ENCODE measurements at regions not wholly inside any gene's neighbourhood (a gene's known extent, or its start where the extent isn't known, plus 50 kb on each side); places are given as distances from the start of the nearest gene placed in this dataset.
A peak's percentile ranks its signal among the peaks of the same experiment; 100 is the strongest.

- Histone ChIP-seq H3K4me1 (ENCODE audit: control insufficient read depth, insufficient read depth, low read length) (no peaks in the 10 kb centered on the region), H3K36me3 (ENCODE audit: control insufficient read depth in 2 of 2, insufficient read depth in 2 of 2, low read length in 1 of 2) (no peaks in the 10 kb centered on the region), H3K9me3 (replicated peaks; ENCODE audit: control insufficient read depth, insufficient read depth, low read length) (no peaks in the 10 kb centered on the region), H3K4me3 (no peak overlapping the region), H3K27ac (ENCODE audit: control insufficient read depth, insufficient read depth) (no peak overlapping the region), H3K27me3 (replicated peaks in 1 of 2; ENCODE audit: control insufficient read depth in 2 of 2, insufficient read depth in 2 of 2, low read length in 1 of 2) (no peaks in the 10 kb centered on the region), H3K4me2 (ENCODE audit: control insufficient read depth, insufficient read depth) (no peak overlapping the region), H3K79me2 (ENCODE audit: control insufficient read depth, insufficient read depth, low read length) (no peaks in the 10 kb centered on the region), H2AFZ (ENCODE audit: control insufficient read depth, low read depth, low read length) (no peak overlapping the region), H4K20me1 (ENCODE audit: control insufficient read depth, insufficient read depth) (no peaks in the 10 kb centered on the region), H3K9ac (ENCODE audit: control insufficient read depth, insufficient read depth, low read length) (no peak overlapping the region)
- in situ Hi-C loops (cut with MboI) (no loop called here), intact Hi-C loops (cut with micrococcal nuclease; ENCODE audit: unreplicated experiment) (no loop called here)
- FAIRE-seq (no peak), ATAC-seq (no peak), DNase-seq (ENCODE audit: low read depth, low spot score) (no peak)
- no TSS peak for BruUV-seq (replicated peaks)
- TF ChIP-seq SREBF2 (IDR thresholded peaks at IDR 0.05; ENCODE audit: low read length) (no peak), ATF3 (IDR thresholded peaks at IDR 0.05; ENCODE audit: borderline replicate concordance, extremely low read depth, low read depth, low read length) (no peak), NRF1 (conservative IDR thresholded peaks at IDR 0.05; ENCODE audit: low read depth, low read length) (no peak), NR2C1 (IDR thresholded peaks at IDR 0.05) (no peak), ETV6 (conservative IDR thresholded peaks at IDR 0.05 in 1 of 2, IDR thresholded peaks at IDR 0.05 in 1 of 2; ENCODE audit: borderline replicate concordance in 1 of 2, low read depth in 1 of 2) (peak in 1 of 2 experiments; percentile 82; a peak in 1 of 4 replicates)
- 29% methylated on average over 1 of the region's 1 CpG for WGBS (ENCODE audit: insufficient coverage, insufficient replicate concordance, low lambda C conversion rate, missing lambda C conversion rate)
- SMC1A ChIA-PET (ENCODE audit: uncharacterized antibody, unreplicated experiment): no interaction called here
- CTCF ChIA-PET: interaction anchor here (1.7 kb wide), 1 partner anchor 11 kb away, joined by 4 read pairs; no protein-coding TSS in a partner anchor
- RAD21 ChIA-PET (ENCODE audit: unreplicated experiment): no interaction called here
- POLR2A ChIA-PET: no interaction called here
Measured at GRCh38 chr20:54872440-54872839, 397.0 kb downstream of the DOK5 start.

GRCh38 chr20:54869765-54870164 is 394.4 kb downstream of the DOK5 start:
- intact Hi-C loops (cut with micrococcal nuclease; ENCODE audit: unreplicated experiment) (no loop called here), in situ Hi-C loops (cut with MboI) (no loop called here)
- Histone ChIP-seq H3K9me3 (replicated peaks; ENCODE audit: control insufficient read depth, insufficient read depth, low read length) (no peaks in the 10 kb centered on the region), H2AFZ (ENCODE audit: control insufficient read depth, low read depth, low read length) (no peak overlapping the region), H3K27ac (ENCODE audit: control insufficient read depth, insufficient read depth) (no peak overlapping the region), H3K4me3 (no peak overlapping the region), H3K9ac (ENCODE audit: control insufficient read depth, insufficient read depth, low read length) (no peak overlapping the region), H3K4me1 (ENCODE audit: control insufficient read depth, insufficient read depth, low read length) (no peaks in the 10 kb centered on the region), H3K4me2 (ENCODE audit: control insufficient read depth, insufficient read depth) (no peak overlapping the region), H3K79me2 (ENCODE audit: control insufficient read depth, insufficient read depth, low read length) (no peaks in the 10 kb centered on the region), H4K20me1 (ENCODE audit: control insufficient read depth, insufficient read depth) (no peaks in the 10 kb centered on the region), H3K27me3 (replicated peaks in 1 of 2; ENCODE audit: control insufficient read depth in 2 of 2, insufficient read depth in 2 of 2, low read length in 1 of 2) (no peaks in the 10 kb centered on the region), H3K36me3 (ENCODE audit: control insufficient read depth in 2 of 2, insufficient read depth in 2 of 2, low read length in 1 of 2) (no peaks in the 10 kb centered on the region)
- ChIA-PET POLR2A (no interaction called here), SMC1A (ENCODE audit: uncharacterized antibody, unreplicated experiment) (no interaction called here), RAD21 (ENCODE audit: unreplicated experiment) (no interaction called here), CTCF (no interaction called here)
- DNase-seq (ENCODE audit: low read depth, low spot score) (no peak), ATAC-seq (no peak), FAIRE-seq (no peak)
- BruUV-seq (replicated peaks): no TSS peak
- WGBS (ENCODE audit: insufficient coverage, insufficient replicate concordance, low lambda C conversion rate, missing lambda C conversion rate): 4% methylated on average over 3 of the region's 3 CpGs
- no peak for TF ChIP-seq NFYB (IDR thresholded peaks at IDR 0.05; ENCODE audit: insufficient read depth, low read depth, low read length)
- TF ChIP-seq NR2C2 (IDR thresholded peaks at IDR 0.05; ENCODE audit: borderline replicate concordance, control insufficient read depth, insufficient read length, low read depth): no peak
- no peak for TF ChIP-seq ZNF24 (IDR thresholded peaks at IDR 0.05)
- TF ChIP-seq BACH1 (IDR thresholded peaks at IDR 0.05; ENCODE audit: borderline replicate concordance): no peak
- TF ChIP-seq MAX (IDR thresholded peaks at IDR 0.05; ENCODE audit: low read depth, low read length): no peak
- TF ChIP-seq BRCA1 (IDR thresholded peaks at IDR 0.05; ENCODE audit: low read depth, low read length): no peak
- TF ChIP-seq E2F8 (IDR thresholded peaks at IDR 0.05; ENCODE audit: low read depth, partially characterized antibody): no peak

All from GM12878 (cell line).